HCT116 (cell line): ENCODE measurements at regions not wholly inside any gene's neighbourhood (a gene's known extent, or its start where the extent isn't known, plus 50 kb on each side); places are given as distances from the start of the nearest gene placed in this dataset.

Experiments used
- ATAC-seq: fragments of 200-7000 bp; cut with Tn5 transposase; 2 replicates; pipeline ENCODE4 v1.9.1; 2020; ENCODE audit warnings: mild to moderate bottlenecking, moderate library complexity
- BruUV-seq: library from RNA; stranded (reverse); fragments of 400-500 nt; replicated peaks from 2 replicates; lab custom pipeline; 2021; lab: Mats Ljungman, UMichigan
- CTCF ChIA-PET: fragments of 300-600 bp; sonication (Branson Sonifier 250); formaldehyde crosslinking; loops from one replicate; lab custom pipeline; 2021; ENCODE audit warnings: antibody characterized with exemption; lab: Charles Lee
- POLR2A ChIA-PET: fragments of 300-600, 350-600 bp; sonication (Branson Sonifier 250); formaldehyde crosslinking; loops from one replicate; lab custom pipeline; 2021; ENCODE audit warnings: antibody characterized with exemption; lab: Charles Lee
- RAD21 ChIA-PET, 2 experiments: fragments of 300-600 bp; sonication (Branson Sonifier 250); formaldehyde crosslinking; loops; one replicate each; lab custom pipeline; 2023; ENCODE audit warnings: low total read pairs in 2 of 2; ENCODE audit not compliant: uncharacterized antibody in 2 of 2, unreplicated experiment in 2 of 2, low non-redundant PET in 1 of 2; lab: Charles Lee
- DNase-seq: peaks from one replicate; pipeline ENCODE4 v3.0.0-alpha.2; 2010; ENCODE audit warnings: low read depth, low spot score
- H2AFZ ChIP-seq: fragments of 200-600 bp; shearing (Covaris generic), sonication (generic); 2 replicates; pipeline ENCODE4 v1.6.1; 2017; ENCODE audit warnings: low read depth, mixed run types, mixed read lengths, antibody characterized with exemption, low read length; ENCODE audit not compliant: poor library complexity, severe bottlenecking
- H3K27ac ChIP-seq: 2 replicates; pipeline ENCODE4 v1.5.1; 2012; ENCODE audit warnings: low read depth, low read length
- H3K27me3 ChIP-seq: fragments of 200-600 bp; sonication (generic); 2 replicates; pipeline ENCODE4 v1.6.1; 2016; ENCODE audit warnings: mixed run types, low read length, mixed read lengths; ENCODE audit not compliant: insufficient read depth
- H3K36me3 ChIP-seq, 2 experiments: fragments of 200-500 bp in 1 of 2; fragments of 200-600 bp in 1 of 2; sonication (Bioruptor generic) in 1 of 2; sonication (generic) in 1 of 2; 2 replicates each; pipeline versions ENCODE4 v1.5.1 to v1.6.1; 2014 to 2016; ENCODE audit warnings: low read length in 2 of 2, inconsistent platforms in 1 of 2, mixed read lengths in 1 of 2, mixed run types in 1 of 2; ENCODE audit not compliant: insufficient read depth in 2 of 2, control insufficient read depth in 1 of 2
- H3K4me1 ChIP-seq, 2 experiments: fragments of 200-600 bp in 1 of 2; sonication (generic) in 1 of 2; 2 replicates each; pipeline versions ENCODE4 v1.5.1 to v1.6.1; 2012 to 2017; ENCODE audit warnings: low read length in 2 of 2, inconsistent platforms in 1 of 2, mild to moderate bottlenecking in 1 of 2, mixed read lengths in 1 of 2, mixed run types in 1 of 2, moderate library complexity in 1 of 2; ENCODE audit not compliant: insufficient read depth in 2 of 2, control insufficient read depth in 1 of 2
- H3K4me2 ChIP-seq: fragments of 200-600 bp; sonication (generic); 2 replicates; pipeline ENCODE4 v1.6.1; 2017; ENCODE audit warnings: mixed run types, low read length, mixed read lengths
- H3K4me3 ChIP-seq, 2 experiments: fragments of 200-600 bp in 1 of 2; sonication (generic) in 1 of 2; replicated peaks in 1 of 2; 2 replicates each; pipeline ENCODE4 v1.5.1; 2011 to 2016; ENCODE audit warnings: low read length in 2 of 2, control low read depth in 1 of 2, low read depth in 1 of 2, mild to moderate bottlenecking in 1 of 2, mixed read lengths in 1 of 2, mixed run types in 1 of 2
- H3K79me2 ChIP-seq: fragments of 200-600 bp; sonication (generic); 2 replicates; pipeline ENCODE4 v1.6.1; 2017; ENCODE audit warnings: mild to moderate bottlenecking, mixed run types, low read length, moderate library complexity, mixed read lengths; ENCODE audit not compliant: insufficient read depth
- H3K9ac ChIP-seq: fragments of 200-600 bp; sonication (generic); 2 replicates; pipeline ENCODE4 v1.6.1; 2016; ENCODE audit warnings: low read length, mixed read lengths
- H3K9me2 ChIP-seq: fragments of 200-600 bp; sonication (generic), shearing (Covaris generic); 2 replicates; pipeline ENCODE4 v1.6.1; 2017; ENCODE audit warnings: mixed run types, mild to moderate bottlenecking, moderate library complexity; ENCODE audit not compliant: insufficient read depth
- H3K9me3 ChIP-seq, 2 experiments: fragments of 200-500 bp in 1 of 2; fragments of 200-600 bp in 1 of 2; sonication (Bioruptor generic) in 1 of 2; sonication (generic) in 1 of 2; 2 replicates each; pipeline ENCODE4 v1.6.1; 2014 to 2017; ENCODE audit warnings: low read length in 2 of 2, mixed read lengths in 2 of 2, inconsistent platforms in 1 of 2, low read depth in 1 of 2, mild to moderate bottlenecking in 1 of 2, mixed run types in 1 of 2, moderate library complexity in 1 of 2; ENCODE audit not compliant: control insufficient read depth in 1 of 2, insufficient read depth in 1 of 2
- H4K20me1 ChIP-seq: fragments of 200-600 bp; sonication (generic), shearing (Covaris generic); 2 replicates; pipeline ENCODE4 v1.6.1; 2017; ENCODE audit warnings: mixed run types, mild to moderate bottlenecking, moderate library complexity; ENCODE audit not compliant: insufficient read depth
- EGR1 ChIP-seq: IDR thresholded peaks from 2 replicates; pipeline ENCODE4 v1.6.1; 2012; ENCODE audit warnings: low read depth
- ELF1 ChIP-seq: IDR thresholded peaks from 2 replicates; pipeline ENCODE4 v1.6.1; 2012; ENCODE audit warnings: low read depth, borderline replicate concordance
- EZH2 ChIP-seq: fragments of 200-600 bp; sonication (generic); IDR thresholded peaks from 2 replicates; pipeline ENCODE4 v1.6.1; 2017; ENCODE audit warnings: antibody characterized with exemption, mixed run types
- FOSL1 ChIP-seq: IDR thresholded peaks from 2 replicates; pipeline ENCODE4 v1.6.1; 2012; ENCODE audit warnings: low read depth
- JUND ChIP-seq: IDR thresholded peaks from 2 replicates; pipeline ENCODE4 v1.6.1; 2012
- POLR2A ChIP-seq: IDR thresholded peaks from 2 replicates; pipeline ENCODE4 v1.7.0; 2011; ENCODE audit warnings: borderline replicate concordance; ENCODE audit not compliant: insufficient read depth, insufficient read length; ENCODE audit errors: extremely low read depth
- SRF ChIP-seq: IDR thresholded peaks from 2 replicates; pipeline ENCODE4 v1.6.1; 2012; ENCODE audit warnings: low read depth
- YY1 ChIP-seq: IDR thresholded peaks from 2 replicates; pipeline ENCODE4 v1.6.1; 2011; ENCODE audit warnings: low read length, low read depth, moderate library complexity, mild to moderate bottlenecking; ENCODE audit not compliant: insufficient replicate concordance; ENCODE audit errors: extremely low read depth
- ZNF274 ChIP-seq: fragments of 200-500 bp; sonication (Bioruptor generic); IDR thresholded peaks from 2 replicates; pipeline ENCODE4 v1.6.1; 2014; ENCODE audit warnings: mild to moderate bottlenecking, low read depth, low read length, inconsistent platforms
- intact Hi-C: fragments of 100-400 bp; cut with micrococcal nuclease; formaldehyde crosslinking; loops from 2 replicates; pipeline ENCODE4 v1.10.0; 2022
- TF ChIP-seq, protein P1 (sequence below): IDR thresholded peaks from 2 replicates; pipeline ENCODE4 v1.6.1; 2012; ENCODE audit warnings: low read depth

DNA sequence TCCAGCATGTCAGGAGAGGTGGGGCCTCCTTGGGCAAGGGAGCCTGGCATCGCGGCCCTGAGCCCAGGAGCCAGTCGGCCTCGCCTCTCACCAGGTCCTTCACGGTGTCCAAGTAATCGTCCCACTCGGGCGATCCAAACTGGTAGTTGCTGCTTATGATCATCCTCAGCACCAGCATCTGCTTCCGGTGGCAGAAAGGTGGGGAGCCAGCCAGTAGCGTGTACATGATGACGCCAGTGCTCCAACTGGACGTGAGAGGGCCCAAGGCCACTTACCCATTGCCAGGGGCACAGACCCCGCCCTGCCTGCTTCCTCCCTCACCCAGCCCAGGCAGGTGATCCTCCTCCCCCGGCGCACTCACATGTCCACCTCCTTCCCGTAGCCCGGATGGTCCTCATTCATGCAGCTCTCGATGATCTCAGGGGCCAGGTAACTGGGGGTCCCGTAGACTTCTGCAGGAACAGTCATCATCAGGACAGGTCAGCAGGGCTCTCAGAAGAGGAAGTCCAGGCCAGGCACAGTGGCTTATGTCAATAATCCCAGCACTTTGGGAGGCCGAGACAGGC lies 214.7 kb downstream of the OR4C45 start:
- BruUV-seq = no TSS peak
- ATAC-seq (no peak), DNase-seq (no peak)
- Histone ChIP-seq H3K27ac (no peak overlapping the region), H4K20me1 (no peaks in the 10 kb centered on the region), H3K9me3 (peaks cover 0 to 5% of the 10 kb centered on the region in 2 experiments; a peak in 2 of 4 replicates), H3K27me3 (no peaks in the 10 kb centered on the region), H3K9me2 (no peaks in the 10 kb centered on the region), H3K36me3 (no peaks in the 10 kb centered on the region), H3K4me1 (no peaks in the 10 kb centered on the region), H3K79me2 (no peaks in the 10 kb centered on the region), H3K9ac (no peak overlapping the region), H3K4me3 (no peak overlapping the region), H3K4me2 (no peak overlapping the region), H2AFZ (no peak overlapping the region)
- ChIA-PET RAD21 (no interaction called here), POLR2A (no interaction called here), CTCF (no interaction called here)
- TF ChIP-seq POLR2A (no peak), SRF (no peak), ZNF274 (no peak), ELF1 (no peak), EZH2 (no peak), YY1 (no peak), FOSL1 (no peak), JUND (no peak), EGR1 (no peak)
- TF ChIP-seq, protein P1, sequence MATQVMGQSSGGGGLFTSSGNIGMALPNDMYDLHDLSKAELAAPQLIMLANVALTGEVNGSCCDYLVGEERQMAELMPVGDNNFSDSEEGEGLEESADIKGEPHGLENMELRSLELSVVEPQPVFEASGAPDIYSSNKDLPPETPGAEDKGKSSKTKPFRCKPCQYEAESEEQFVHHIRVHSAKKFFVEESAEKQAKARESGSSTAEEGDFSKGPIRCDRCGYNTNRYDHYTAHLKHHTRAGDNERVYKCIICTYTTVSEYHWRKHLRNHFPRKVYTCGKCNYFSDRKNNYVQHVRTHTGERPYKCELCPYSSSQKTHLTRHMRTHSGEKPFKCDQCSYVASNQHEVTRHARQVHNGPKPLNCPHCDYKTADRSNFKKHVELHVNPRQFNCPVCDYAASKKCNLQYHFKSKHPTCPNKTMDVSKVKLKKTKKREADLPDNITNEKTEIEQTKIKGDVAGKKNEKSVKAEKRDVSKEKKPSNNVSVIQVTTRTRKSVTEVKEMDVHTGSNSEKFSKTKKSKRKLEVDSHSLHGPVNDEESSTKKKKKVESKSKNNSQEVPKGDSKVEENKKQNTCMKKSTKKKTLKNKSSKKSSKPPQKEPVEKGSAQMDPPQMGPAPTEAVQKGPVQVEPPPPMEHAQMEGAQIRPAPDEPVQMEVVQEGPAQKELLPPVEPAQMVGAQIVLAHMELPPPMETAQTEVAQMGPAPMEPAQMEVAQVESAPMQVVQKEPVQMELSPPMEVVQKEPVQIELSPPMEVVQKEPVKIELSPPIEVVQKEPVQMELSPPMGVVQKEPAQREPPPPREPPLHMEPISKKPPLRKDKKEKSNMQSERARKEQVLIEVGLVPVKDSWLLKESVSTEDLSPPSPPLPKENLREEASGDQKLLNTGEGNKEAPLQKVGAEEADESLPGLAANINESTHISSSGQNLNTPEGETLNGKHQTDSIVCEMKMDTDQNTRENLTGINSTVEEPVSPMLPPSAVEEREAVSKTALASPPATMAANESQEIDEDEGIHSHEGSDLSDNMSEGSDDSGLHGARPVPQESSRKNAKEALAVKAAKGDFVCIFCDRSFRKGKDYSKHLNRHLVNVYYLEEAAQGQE = no peak
- intact Hi-C loops = no loop called here
